NT2/D1 (cell line): ENCODE measurements at regions not wholly inside any gene's neighbourhood (a gene's known extent, or its start where the extent isn't known, plus 50 kb on each side); places are given as distances from the start of the nearest gene placed in this dataset.

Experiments
- YY1 ChIP-seq: IDR thresholded peaks from 2 replicates; pipeline ENCODE4 v1.6.1; 2011; ENCODE audit not compliant: insufficient read length, insufficient read depth
- ZNF274 ChIP-seq: IDR thresholded peaks from 2 replicates; pipeline ENCODE4 v1.6.1; 2011; ENCODE audit warnings: mild to moderate bottlenecking, low read depth, low read length

GRCh38 chr2:181146171-181146570, 165.8 kb downstream of the UBE2E3 start:
- TF ChIP-seq YY1 (no peak), ZNF274 (no peak)
